ENCODE measurements at regions not wholly inside any gene's neighbourhood (a gene's known extent, or its start where the extent isn't known, plus 50 kb on each side); places are given as distances from the start of the nearest gene placed in this dataset.

- no peaks in the 10 kb centered on the region for H3K79me1 ChIP-seq (ENCODE audit: low read depth in 1 of 2, low read length in 2 of 2)
- DNase-seq (no peak), ATAC-seq (ENCODE audit: low read depth) (no peak)
- H2BK20ac ChIP-seq (ENCODE audit: low read depth, low read length), result no peak overlapping the region
- no peak overlapping the region for H4K8ac ChIP-seq (ENCODE audit: low read depth in 2 of 2, low read length in 2 of 2)
- dilution Hi-C loops (cut with HindIII; ENCODE audit: low sequenced_read_pairs, unreplicated experiment) (no loop called here), in situ Hi-C loops (cut with MboI; ENCODE audit: low sequenced_read_pairs) (no loop called here), intact Hi-C loops (cut with micrococcal nuclease) (no loop called here)
- no peak overlapping the region for H2AK5ac ChIP-seq (ENCODE audit: low read depth, low read length)
- H3K9me3 ChIP-seq (ENCODE audit: control insufficient read depth, insufficient read depth, low read length), result 0 out of 2 replicates have a peak, but pooled peaks cover 2% of the 10 kb centered on the region
- H3K23ac ChIP-seq (ENCODE audit: low read depth, low read length), result no peak overlapping the region
- H3K4ac ChIP-seq (ENCODE audit: low read depth, low read length), result no peak overlapping the region
- no peak overlapping the region for H4K91ac ChIP-seq (ENCODE audit: insufficient read depth, low read depth, low read length)
- no peak overlapping the region for H3K27ac ChIP-seq (ENCODE audit: insufficient read depth, low read length)
- peaks cover 2% of the 10 kb centered on the region; the same call in 1 of the 2 replicates for H3K27me3 ChIP-seq (ENCODE audit: control insufficient read depth, insufficient read depth, low read length)
- no peak overlapping the region for H3K4me2 ChIP-seq (ENCODE audit: low read depth, low read length)
- H2AK9ac ChIP-seq (replicated peaks; ENCODE audit: low read depth, low read length, poor library complexity), result no peak overlapping the region
- no peak overlapping the region for H3K9ac ChIP-seq (ENCODE audit: low read depth, low read length)
- CTCF ChIA-PET, result no interaction called here
- TF ChIP-seq MAZ (IDR thresholded peaks at IDR 0.05; ENCODE audit: borderline replicate concordance, low read depth, low read length), result no peak
- no peak for TF ChIP-seq NFE2L2 (IDR thresholded peaks at IDR 0.05; ENCODE audit: low read depth, low read length)
- no peak for TF ChIP-seq CHD1 (IDR thresholded peaks at IDR 0.05; ENCODE audit: low read depth, low read length)
- TF ChIP-seq RFX5 (IDR thresholded peaks at IDR 0.05; ENCODE audit: low read depth, low read length), result no peak
- TF ChIP-seq CTCF (conservative IDR thresholded peaks at IDR 0.05; ENCODE audit: low read depth, low read length), result no peak
- TF ChIP-seq POLR2A (IDR thresholded peaks at IDR 0.05; ENCODE audit: low read depth, low read length), result no peak
- no peak for TF ChIP-seq SMC3 (IDR thresholded peaks at IDR 0.05; ENCODE audit: low read depth, low read length)
- no peak for TF ChIP-seq RAD21 (IDR thresholded peaks at IDR 0.05; ENCODE audit: low read length)
- no peak for TF ChIP-seq FOS (IDR thresholded peaks at IDR 0.05; ENCODE audit: low read depth, low read length)
- TF ChIP-seq MXI1 (IDR thresholded peaks at IDR 0.05; ENCODE audit: borderline replicate concordance, low read depth, low read length), result no peak
- H3K14ac ChIP-seq (replicated peaks; ENCODE audit: low read depth, low read length), result no peak overlapping the region
- no peaks in the 10 kb centered on the region for H3K9me1 ChIP-seq (ENCODE audit: insufficient read depth, low read length)
- no peak overlapping the region for H3K56ac ChIP-seq (ENCODE audit: extremely low read depth, insufficient read depth, low read length)
- BruUV-seq (replicated peaks), result no TSS peak
- no peak overlapping the region for H2BK120ac ChIP-seq (ENCODE audit: low read depth, low read length)
- H3K4me1 ChIP-seq (ENCODE audit: control insufficient read depth, insufficient read depth, low read length), result no peaks in the 10 kb centered on the region; the same call in 1 of the 2 replicates
- H4K5ac ChIP-seq (ENCODE audit: low read depth, low read length), result no peak overlapping the region
- no peak overlapping the region for H2BK5ac ChIP-seq (ENCODE audit: low read depth, low read length, poor library complexity, severe bottlenecking)
- no peaks in the 10 kb centered on the region for H4K20me1 ChIP-seq (ENCODE audit: insufficient read depth, low read length)
- no peak overlapping the region for H2AFZ ChIP-seq (replicated peaks; ENCODE audit: low read length, poor library complexity)
- H3K18ac ChIP-seq (ENCODE audit: low read depth, low read length), result no peak overlapping the region
- no peaks in the 10 kb centered on the region for H3K36me3 ChIP-seq (ENCODE audit: control insufficient read depth, insufficient read depth, low read length)
- H3K4me3 ChIP-seq (ENCODE audit: insufficient read depth, low read depth, low read length), result no peak overlapping the region
- H2BK15ac ChIP-seq (ENCODE audit: low read depth, low read length), result no peak overlapping the region
- POLR2A ChIA-PET (ENCODE audit: unreplicated experiment), result no interaction called here
Measured at GRCh38 chr1:224867715-224868114, 61.8 kb upstream of the DNAH14 start.

Measured in IMR-90 (cell line).